ENCODE measurements at regions not wholly inside any gene's neighbourhood (a gene's known extent, or its start where the extent isn't known, plus 50 kb on each side); places are given as distances from the start of the nearest gene placed in this dataset.
"Not testable (repeated sequence)": the region's sequence is repeated elsewhere in the genome, so short reads cannot be mapped to it uniquely, and the experiment has no call there.

DNA sequence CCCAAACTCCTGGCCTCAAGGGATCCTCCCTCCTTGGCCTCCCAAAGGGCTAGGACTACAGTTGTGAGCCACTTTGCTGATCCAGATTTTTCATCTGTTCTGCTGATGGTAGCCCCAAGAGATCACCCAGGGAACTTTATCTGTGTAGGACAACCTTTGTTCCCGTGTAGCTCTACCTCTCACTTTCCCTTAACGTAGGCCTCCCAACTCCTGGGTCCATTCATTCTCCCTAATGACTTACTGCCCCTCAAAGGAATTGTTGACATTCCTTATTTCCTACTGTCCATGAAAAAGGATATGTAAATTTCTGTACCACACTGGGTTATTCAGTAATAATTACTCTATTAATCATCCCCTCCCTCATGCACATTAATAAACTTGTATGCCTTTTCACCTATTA is 51.0 kb upstream of the PHF24 start:
- DNase-seq = no peak

DNA sequence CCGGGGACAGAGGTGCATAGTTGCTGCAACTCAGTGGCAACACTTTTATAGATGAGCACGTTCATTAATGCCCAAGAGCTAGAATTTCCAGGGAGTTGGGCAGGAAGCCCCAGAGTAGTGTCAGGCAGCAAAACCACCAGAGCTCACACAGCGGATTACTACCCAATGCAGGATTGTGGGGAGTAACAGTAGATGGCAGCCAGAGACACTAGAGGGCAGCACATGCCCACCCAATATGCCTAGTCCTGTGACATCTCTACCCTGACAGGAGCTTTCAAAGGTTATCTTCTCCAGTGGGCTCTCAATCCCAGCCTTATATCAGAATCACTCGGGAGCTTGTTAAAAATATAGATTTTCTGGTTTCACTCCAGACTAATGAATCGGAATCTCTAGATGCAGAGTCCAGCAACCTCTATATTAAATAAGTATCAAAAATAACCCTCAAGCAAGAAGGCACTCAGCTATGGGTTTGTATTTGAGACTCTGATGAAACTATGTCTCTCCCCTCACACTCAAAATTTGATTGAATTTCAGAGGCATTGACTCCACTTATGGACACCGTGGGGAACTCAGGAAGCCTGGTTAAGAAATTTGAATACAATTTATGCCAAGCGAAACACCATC is 58.4 kb upstream of the PHF24 start:
- DNase-seq = peak; percentile 91

DNA sequence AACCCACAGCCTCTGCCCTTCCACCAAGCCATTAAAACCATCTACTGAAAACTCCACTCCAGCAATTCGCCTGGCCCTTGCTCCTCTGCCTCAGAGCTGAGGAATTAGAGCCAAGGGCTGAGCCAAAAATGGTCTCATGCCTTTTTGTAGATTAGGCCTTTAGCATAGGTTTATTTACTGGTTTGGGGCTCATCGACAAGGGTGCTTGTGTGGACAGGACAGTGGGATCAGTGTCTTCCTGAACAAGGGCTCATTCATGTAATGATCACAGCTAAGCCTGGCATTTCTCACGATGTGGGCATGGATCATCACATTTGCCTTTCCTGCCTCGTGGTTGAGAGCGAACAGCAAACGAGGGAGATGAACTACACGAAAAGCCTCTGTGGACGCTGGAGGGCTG is 59.2 kb upstream of the PHF24 start:
- no peak for DNase-seq

DNA sequence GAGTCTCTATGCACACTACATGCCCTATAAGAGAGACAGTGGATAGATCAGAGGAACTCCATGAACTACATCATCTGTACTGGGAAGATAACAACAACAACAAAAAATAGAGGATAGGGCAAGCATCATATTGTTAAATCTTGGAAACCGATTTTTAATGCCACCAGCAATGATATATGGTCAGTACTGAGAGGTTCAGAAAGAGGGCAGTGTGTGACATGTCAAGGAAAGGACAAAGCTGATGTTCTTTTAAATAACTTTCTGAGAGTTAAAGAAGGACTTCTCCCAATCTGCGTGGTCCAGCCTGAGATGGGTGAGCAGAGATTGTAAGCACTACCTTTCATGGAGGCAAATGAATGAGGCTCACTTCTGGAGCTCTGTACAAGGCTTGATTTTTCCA is 62.0 kb upstream of the PHF24 start:
- no peak for DNase-seq

DNA sequence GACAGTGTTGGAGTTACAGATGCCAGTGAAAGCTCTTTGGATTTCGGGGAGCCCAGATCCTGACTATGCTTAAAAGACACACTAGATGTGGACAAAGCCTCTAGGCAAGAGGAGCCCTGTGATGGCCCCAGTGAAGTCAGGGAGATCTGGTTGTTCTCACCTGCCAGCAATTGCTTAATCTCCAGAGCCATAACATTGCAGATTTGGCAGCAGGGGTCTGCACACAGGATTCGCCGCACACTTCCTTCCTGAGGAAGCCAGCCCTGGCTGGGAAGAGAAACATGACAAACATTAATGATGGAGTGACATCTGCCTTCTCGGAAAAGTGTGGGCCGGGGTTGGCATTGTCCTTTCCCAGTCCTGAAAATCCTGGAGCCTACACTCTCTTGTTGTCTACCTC is 65.2 kb upstream of the PHF24 start:
- DNase-seq = no peak

DNA sequence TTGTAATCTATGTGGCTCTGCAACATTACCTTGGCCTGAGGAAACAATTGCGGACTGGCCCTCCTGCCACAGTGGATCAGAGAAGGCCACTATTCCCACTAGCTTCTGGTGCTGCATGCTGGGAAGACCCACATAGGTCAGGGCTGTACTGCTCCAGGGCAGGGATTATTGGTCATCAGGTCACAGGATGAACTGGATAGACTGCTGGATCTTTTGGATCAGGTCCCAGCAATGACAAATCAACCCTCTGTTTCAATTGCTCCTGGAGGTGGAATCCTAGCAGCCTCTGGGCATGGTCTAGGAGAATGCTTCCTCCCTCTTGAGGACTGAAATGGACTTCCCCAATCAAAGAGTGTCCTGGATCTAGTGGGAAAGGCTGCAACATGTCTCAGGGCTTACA is 66.7 kb upstream of the PHF24 start:
- DNase-seq = no peak

DNA sequence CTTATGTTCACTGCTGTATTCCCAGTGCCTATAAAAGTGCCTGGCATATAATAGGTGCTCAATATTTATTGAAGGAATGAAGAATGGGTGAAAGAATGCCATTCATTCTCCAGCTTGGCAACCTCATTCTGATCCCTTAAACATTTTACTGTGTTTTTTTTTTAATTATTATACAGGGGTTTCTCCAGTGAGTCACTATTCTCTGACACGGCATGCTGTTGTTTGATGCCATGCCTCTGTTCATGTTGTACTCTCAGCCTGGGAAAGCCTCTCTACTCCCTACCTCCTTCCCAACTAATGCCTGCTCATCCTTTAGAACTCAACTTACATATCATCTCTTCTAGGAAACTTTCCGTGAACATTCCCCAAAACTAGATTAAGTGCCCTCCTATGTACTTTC is 70.2 kb upstream of the PHF24 start:
- DNase-seq = no peak

DNA sequence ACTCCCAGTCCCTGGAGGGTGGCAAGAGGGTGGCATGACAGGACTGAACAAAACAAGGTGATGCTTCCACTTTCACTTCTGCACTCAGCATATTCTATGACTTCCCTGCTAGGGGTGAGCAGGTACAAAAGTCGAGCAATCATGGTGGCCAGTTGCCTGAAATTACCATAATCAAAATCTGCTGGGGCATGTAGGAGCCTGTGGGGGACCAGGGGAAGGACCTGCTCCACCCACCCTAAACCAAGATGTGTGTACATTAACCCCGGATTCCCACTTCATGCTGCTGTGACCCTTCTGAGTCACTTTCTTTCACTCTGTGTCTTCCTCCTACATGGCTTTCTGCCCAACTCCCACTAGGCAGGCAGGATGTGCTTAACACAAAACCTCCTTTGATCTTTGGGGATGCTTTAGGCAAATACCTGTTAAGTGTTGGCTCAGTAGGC is 73.3 kb upstream of the PHF24 start:
- peak; percentile 62 for DNase-seq

DNA sequence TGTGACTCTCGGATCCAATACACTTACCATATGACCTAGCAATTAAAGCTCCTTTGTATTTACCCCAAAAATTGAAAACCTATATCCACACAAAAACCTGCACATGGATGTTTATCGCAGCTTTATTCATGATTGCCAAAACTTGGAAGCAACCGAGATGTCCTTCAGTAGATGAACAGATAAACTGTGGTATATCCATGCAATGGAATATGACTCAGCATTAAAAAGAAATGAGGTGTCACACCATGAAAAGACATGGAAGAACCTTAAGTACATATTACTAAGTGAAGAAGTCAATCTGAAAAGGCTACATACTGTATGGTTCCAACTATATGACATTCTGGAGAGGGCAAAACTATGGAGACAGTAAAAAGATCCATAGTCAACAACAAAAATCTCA is 82.0 kb upstream of the PHF24 start:
- DNase-seq = no peak

DNA sequence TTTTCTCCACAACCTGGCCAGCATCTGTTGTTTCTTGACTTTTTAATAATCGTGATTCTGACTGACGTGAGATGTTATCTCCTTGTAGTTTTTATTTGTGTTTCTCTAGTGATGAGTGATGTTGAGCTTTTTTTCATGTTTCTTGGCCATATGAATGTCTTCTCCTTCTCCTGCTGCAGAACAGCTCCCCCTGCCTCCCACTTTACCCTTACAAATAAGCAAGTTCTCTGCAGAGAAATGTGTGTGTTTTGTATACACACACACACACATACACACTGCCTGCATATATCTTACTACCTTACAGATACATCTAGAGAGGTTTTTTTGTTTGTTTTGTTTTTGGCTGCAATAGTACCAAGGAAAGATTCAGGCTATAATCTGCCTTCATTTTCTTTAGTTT is 88.7 kb upstream of the PHF24 start:
- DNase-seq = no peak

DNA sequence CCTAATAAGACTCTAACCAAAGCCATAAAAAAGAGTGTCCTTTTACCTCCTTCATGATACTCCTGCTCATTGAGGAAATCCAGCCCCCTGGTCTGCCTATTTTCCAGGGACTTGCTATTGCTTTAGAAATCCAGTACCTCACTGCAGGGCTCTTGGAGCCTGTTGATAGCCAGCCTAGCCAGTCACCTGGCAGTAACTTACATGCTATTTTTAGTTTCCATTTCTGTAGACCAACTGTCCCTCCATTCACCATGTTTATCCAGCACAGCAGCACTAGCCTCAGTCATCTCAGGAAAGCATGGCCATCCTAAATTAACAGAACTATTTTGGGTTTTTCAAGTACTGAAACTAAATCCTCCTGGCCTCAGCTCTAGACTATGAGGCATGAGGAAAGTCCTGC is 91.5 kb upstream of the PHF24 start:
- no peak for DNase-seq

DNA sequence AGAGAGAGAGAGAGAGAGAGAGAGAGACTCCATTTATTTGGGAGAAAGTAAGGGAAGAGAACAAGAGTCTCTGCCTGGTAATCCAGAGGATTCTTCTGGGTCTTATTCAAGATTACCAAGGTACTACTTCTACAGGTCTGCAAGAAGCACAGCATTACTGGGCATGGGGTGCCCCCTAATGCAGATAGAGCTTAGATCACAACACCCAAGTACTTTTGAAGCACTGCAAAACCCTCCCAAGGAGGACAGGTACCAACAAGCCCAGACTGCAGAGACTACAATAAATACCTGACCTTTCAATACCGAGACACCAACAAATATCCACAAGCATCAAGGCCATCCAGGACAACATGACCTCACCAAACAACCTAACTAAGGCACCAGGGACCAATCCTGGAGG is 94.7 kb upstream of the PHF24 start:
- DNase-seq = no peak

DNA sequence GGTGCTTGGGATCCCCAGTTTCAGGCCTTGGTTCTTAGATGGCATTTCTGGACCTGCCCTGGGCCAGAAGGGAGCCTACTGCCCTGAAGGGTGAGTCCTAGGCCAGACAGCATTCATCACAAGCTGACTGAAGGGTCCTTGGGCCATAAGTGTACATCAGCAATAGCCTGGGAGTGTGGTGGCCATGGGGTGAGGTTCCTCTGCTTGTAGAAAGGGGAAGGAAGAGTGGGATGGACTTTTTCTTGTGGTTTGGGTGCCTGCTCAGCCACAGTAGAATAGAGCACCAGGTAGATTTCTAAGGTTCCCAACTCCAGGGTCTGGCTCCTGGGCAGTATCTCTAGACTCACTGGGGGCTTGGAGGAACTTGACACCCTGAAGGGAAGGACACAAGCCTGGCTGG is 95.2 kb upstream of the PHF24 start:
- no peak for DNase-seq

DNA sequence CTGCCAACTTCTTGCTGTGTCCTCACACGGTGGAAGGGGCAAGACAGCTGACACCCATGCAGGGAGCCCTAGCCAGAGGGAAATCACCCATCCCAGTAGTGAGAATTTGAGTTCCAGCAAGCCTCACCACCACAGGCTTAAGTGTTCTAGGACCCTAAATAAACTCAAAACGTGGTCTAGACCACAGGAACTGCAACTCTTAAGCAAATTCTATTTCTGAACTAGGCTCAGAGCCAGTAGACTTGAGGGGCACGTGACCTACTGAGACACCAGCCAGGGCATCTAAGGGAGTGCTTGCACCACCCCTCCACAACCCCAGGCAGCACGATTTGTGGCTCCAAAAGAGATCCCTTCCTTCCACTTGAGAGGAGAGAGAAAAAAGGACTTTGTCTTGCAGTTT is 96.0 kb upstream of the PHF24 start:
- DNase-seq = no peak

DNA sequence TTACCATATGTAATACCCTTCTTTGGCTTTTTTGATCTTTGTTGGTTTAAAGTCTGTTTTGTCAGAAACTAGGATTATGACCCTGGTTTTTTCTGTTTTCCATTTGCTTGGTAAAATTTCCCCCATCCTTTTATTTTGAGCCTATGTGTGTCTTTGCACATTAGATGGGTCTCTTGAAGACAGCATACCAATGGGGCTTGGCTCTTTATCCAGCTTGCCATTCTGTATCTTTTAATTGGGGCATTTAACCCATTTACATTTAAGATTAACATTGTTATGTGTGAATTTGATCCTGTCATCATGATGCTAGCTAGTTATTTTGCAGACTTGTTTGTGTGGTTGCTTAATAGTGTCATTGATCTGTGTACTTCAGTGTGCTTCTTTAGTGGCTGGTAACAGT is 103.1 kb upstream of the PHF24 start:
- DNase-seq = not testable (repeated sequence)

DNA sequence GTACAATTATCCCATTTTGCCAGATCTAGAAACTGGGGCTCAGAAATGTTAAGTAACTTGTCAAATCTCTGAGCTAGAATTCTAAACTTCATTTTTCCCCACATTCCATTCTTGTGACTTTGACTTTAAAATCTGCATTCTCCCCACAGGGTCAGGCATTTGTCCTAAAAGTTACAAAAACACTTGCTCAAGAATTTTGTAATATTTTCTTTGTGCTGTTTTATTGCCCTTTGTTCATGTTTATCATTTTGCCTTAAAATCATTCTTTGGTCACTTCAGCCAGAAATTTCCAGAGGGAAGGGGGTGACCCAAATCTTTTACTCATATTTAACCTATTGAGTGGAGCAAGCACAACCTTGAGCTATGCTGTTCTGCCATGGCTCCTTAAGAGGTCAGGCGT is 120.1 kb upstream of the CCL21 start:
- no peak for DNase-seq

DNA sequence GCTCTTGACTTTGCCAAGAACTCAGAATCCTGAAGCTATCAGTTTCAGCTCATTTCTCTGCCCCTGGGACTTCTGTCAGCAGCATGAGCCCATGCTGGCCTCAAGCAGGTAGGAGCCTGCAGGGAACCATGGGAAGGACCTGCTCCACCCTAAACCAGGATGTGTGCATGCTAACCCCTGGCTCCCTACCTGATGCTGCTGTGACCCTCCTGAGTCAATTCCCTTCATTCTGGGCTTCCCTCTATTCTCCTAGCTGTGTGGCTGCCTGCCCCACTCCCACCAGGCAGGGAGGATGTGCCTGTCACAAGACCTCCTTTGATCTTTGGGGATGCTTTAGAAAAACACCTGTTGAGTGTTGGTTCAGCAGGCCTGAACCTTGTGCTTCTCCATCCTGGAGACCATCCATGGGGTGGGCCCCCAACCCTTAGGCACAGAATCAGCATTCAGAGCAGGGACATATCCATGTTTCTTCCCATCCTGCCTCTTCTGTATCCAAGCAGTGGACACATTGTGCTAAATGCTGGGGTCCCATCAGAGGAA is 117.1 kb upstream of the CCL21 start:
- no peak for DNase-seq

DNA sequence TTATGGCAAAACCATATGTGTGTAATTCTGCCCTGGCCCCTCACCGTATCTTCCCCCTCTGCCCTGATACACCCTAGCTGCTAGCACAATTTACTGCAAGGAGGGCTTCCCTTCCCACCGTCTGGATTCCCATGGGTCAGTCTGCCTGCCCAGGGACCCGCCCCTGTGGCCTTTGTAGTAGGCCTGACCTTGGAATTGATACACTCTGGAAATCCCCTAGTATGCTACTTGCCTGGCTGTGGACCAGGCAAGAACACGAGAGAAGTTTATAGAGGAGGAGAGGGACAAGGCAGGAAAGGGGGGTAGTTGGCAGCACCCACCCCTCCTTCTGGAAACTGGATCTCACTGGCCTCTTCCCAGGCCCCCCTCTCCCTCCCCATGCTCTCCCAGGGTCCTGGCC is 115.8 kb upstream of the CCL21 start:
- no peak for DNase-seq

DNA sequence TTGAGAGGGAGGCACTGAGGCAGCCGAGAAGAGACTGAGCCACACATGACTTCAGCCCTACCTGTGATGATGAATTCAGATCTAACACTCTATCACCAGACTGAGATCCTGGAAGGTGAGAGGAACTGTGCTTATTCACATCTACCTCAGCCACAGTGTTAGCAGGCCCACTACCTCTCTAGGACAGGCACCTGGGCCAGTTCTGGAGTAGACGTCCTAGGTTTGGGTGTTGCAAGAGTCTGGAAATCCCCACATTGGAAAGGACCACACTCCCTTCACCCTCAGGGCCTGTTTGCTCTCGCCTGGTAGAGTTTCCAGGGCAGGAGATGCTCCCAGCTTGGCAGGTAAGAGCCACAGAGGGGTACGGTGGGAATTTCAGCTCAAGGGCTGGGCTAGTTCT is 113.8 kb upstream of the CCL21 start:
- no peak for DNase-seq

DNA sequence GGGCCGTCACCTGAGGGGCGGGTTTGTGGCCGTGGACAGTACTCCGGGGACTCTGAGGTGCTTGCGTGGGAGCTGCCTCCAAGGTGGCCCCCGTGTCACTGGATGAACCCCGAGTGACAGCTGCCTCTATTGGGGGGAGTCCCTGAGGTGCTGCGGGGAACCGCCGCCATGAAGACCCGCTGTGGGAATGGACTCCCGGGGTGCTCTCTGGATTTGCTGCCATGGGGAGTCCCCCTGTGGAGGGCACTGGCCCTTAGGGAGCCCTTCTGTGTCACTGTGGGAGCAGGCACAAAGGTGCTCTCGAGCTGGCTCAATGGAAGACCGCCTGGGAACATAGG is 100.2 kb upstream of the CCL21 start:
- DNase-seq = no peak

DNA sequence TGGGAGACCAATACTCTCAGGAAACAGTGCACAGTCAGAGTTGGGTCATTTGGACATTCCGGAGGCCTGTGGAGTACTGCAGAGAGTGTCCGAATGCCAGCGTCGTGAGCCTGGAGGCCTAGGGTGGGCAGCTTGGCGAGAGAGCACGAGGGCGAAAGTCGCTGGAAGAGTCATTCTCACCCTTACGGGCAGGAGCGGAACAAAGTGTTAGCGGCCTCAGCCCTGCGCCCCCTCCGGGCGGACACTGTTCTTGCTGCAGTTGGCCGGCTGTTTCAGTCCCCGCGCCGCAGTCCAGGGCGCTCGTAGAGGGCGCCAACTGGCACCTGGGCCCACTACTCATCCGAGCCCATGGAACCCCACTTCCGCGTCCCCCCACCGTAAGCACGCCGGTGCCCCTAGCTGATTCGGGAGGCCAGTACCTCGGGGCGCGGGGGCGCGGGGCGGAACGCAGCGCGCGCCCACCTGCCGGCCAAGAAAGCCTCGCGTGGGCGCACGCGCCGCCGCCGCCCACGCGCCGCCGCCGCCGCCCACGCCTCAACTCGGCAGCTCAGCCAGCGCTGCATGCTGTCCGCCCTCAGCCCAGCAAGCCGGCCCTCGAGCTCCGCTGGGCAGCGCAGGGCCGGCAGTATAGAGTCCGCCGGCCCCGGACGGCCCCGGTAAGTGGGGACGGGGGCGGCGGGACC is 99.7 kb upstream of the CCL21 start:
- no peak for DNase-seq

DNA sequence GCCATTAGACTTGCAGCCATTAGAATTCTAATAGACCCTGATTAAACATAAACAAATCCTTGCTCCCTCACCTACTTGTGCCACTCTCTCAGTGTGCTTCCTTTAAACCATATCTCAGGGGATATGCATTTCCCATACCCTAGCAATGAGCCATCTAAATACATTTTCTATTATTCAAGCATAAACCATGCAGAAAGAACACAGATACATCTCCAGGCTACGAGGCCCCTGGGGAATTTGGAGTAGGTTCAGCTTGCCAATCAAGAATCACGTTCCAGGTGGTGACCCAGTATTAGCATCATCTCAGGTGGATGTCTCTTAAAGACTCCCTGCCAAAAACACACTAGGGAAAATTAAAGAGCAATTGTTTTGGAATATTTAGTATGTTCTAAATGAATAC is 93.0 kb upstream of the CCL21 start:
- no peak for DNase-seq

DNA sequence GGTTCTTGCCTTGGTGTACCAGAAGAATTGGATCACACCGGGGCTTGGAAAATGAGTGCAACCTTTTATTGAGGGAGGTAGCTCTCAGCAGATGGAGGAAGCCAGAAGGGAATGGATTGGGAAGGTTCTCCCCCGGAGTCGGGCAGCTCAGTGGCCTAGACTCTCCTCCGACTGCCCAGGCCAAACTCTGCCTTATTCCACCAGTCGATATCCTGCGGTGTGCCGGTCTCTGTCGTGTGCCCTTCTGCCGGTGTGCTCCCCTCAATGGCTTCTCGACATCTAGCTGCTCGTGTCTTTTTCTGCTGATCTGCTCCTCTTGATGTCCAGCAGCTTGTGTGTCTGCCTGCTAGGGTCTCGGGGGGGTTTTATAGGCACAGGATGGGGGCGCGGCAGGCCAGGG is 87.4 kb upstream of the CCL21 start:
- no peak for DNase-seq

DNA sequence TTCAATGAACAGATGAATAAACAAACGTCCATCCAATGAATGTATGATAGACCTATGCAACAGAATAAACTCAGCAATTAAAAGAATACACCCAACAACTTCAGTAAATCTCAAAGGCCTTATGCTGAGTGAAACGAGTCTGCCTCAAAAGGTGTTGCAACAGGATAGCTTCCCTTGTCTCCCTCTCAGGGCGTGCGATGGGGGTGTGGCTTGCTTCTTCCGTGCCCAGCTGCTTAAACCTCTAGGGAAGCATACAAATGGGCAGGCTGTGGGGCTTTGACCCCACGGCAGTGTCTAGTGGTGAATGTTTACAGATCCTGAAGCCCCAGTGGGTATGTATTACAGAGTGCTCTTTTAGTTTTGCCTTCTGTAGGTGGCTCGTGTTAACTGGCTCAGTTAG is 87.0 kb upstream of the CCL21 start:
- DNase-seq = no peak

DNA sequence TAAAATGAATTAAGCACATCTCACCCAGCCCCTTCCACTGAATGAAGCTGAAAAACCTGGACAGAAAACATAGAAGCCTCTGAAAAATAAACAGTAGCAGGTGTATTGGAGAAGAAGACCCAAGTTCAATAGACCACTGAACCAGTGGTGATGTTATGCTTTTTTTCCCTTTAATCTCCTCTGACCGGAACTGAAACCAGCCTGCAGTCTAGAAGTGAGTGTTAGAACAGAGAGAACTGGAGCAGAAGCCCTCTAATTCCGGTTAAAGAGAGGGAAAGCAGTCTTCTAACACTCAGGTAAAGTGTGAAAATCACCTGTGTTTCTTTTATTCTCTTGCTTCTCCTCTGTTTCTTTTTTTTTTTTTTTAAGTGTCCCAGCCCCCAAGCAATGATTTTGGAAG is 83.5 kb upstream of the CCL21 start:
- DNase-seq = no peak
